ENCODE measurements at regions not wholly inside any gene's neighbourhood (a gene's known extent, or its start where the extent isn't known, plus 50 kb on each side); places are given as distances from the start of the nearest gene placed in this dataset.

DNA sequence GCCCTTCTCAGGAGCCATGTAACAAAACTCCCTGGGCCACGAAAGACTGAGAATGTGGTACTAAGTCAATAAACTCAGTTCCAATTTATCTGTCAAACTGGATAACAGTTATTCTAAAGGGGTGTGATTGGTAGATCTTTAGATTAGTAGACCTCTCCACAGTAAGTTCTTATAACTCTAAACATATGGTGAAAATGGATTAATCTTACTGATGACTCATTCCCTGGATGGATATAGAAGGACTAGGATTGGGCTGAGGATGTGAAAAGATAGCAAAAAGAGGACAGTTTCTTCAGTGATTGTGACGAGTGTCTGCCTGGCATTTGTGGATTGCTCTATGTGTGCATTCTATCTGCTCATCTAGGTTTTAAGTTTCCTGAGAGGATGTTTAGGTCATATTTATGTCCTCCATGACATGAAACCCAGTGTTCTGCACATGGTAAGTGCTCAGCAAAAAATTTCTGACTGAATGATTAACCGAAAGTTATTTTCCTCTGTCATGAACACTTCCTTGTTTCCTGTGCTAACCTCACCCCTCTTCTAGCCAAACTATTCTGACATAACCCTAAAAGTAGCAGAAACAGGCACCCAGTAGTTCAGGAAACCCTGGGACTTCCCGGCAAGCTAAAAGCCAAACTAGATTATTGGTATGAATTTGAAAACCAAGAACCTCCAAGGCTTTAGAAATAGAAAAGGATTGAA is 397.5 kb upstream of the PLXNA2 start:
- TF ChIP-seq, protein P1, sequence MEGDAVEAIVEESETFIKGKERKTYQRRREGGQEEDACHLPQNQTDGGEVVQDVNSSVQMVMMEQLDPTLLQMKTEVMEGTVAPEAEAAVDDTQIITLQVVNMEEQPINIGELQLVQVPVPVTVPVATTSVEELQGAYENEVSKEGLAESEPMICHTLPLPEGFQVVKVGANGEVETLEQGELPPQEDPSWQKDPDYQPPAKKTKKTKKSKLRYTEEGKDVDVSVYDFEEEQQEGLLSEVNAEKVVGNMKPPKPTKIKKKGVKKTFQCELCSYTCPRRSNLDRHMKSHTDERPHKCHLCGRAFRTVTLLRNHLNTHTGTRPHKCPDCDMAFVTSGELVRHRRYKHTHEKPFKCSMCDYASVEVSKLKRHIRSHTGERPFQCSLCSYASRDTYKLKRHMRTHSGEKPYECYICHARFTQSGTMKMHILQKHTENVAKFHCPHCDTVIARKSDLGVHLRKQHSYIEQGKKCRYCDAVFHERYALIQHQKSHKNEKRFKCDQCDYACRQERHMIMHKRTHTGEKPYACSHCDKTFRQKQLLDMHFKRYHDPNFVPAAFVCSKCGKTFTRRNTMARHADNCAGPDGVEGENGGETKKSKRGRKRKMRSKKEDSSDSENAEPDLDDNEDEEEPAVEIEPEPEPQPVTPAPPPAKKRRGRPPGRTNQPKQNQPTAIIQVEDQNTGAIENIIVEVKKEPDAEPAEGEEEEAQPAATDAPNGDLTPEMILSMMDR (IDR thresholded peaks at IDR 0.05; ENCODE audit: insufficient read depth, low read length, poor library complexity, severe bottlenecking), result no peak
- TF ChIP-seq EZH2phosphoT487 (conservative IDR thresholded peaks at IDR 0.05; ENCODE audit: low read length), result no peak

Data from SU-DHL-6 (cell line).